Keratinocyte (primary cell): ENCODE measurements at regions not wholly inside any gene's neighbourhood (a gene's known extent, or its start where the extent isn't known, plus 50 kb on each side); places are given as distances from the start of the nearest gene placed in this dataset.

Source experiments
- DNase-seq: peaks from one replicate; pipeline ENCODE4 v3.0.0-alpha.2; 2011; ENCODE audit warnings: low read depth, missing footprints, low spot score
- FAIRE-seq: peaks from 2 replicates; lab custom pipeline; 2011; peaks lifted over from hg19 to GRCh38; lab: Jason Lieb, UNC
- H2AFZ ChIP-seq: 2 replicates; pipeline ENCODE4 v1.6.0; 2012; ENCODE audit warnings: low read length, control low read depth, inconsistent platforms; ENCODE audit not compliant: control insufficient read depth
- H3K27ac ChIP-seq: 2 replicates; pipeline ENCODE4 v1.5.1; 2011; ENCODE audit warnings: low read length; ENCODE audit not compliant: control insufficient read depth, insufficient read depth
- H3K27me3 ChIP-seq: 3 replicates; pipeline ENCODE4 v1.6.0; 2011; ENCODE audit warnings: low read length; ENCODE audit not compliant: control insufficient read depth, insufficient read depth; ENCODE audit errors: extremely low read depth
- H3K36me3 ChIP-seq, 2 experiments: 2 replicates in 1 of 2; 3 replicates in 1 of 2; pipeline ENCODE4 v1.5.1; 2011; ENCODE audit warnings: low read length in 2 of 2, mild to moderate bottlenecking in 1 of 2; ENCODE audit not compliant: control insufficient read depth in 2 of 2, insufficient read depth in 2 of 2; ENCODE audit errors: extremely low read depth in 1 of 2
- H3K4me1 ChIP-seq: 3 replicates; pipeline ENCODE4 v1.5.1; 2011; ENCODE audit warnings: low read length; ENCODE audit not compliant: control insufficient read depth, insufficient read depth; ENCODE audit errors: extremely low read depth
- H3K4me2 ChIP-seq: 3 replicates; pipeline ENCODE4 v1.6.0; 2011; ENCODE audit warnings: low read depth, low read length; ENCODE audit not compliant: control insufficient read depth, insufficient read depth; ENCODE audit errors: extremely low read depth
- H3K4me3 ChIP-seq, 3 experiments: fragments of 200-600 bp in 1 of 3; sonication (generic) in 1 of 3; 2 replicates in 2 of 3; 3 replicates in 1 of 3; pipeline ENCODE4 v1.5.1; 2011 to 2016; ENCODE audit warnings: low read length in 3 of 3, mild to moderate bottlenecking in 3 of 3, control low read depth in 2 of 3, inconsistent platforms in 1 of 3, low read depth in 1 of 3, mixed read lengths in 1 of 3, mixed run types in 1 of 3, moderate library complexity in 1 of 3; ENCODE audit not compliant: control insufficient read depth in 2 of 3, insufficient read depth in 2 of 3; ENCODE audit errors: extremely low read depth in 1 of 3
- H3K79me2 ChIP-seq: 2 replicates; pipeline ENCODE4 v1.6.0; 2012; ENCODE audit warnings: low read length; ENCODE audit not compliant: control insufficient read depth, insufficient read depth
- H3K9ac ChIP-seq: 3 replicates; pipeline ENCODE4 v1.6.0; 2011; ENCODE audit warnings: low read length; ENCODE audit not compliant: control insufficient read depth, insufficient read depth; ENCODE audit errors: extremely low read depth
- H3K9me1 ChIP-seq: 3 replicates; pipeline ENCODE4 v1.6.0; 2011; ENCODE audit warnings: low read length; ENCODE audit not compliant: control insufficient read depth, insufficient read depth; ENCODE audit errors: extremely low read depth
- H3K9me3 ChIP-seq: 2 replicates; pipeline ENCODE4 v1.5.1; 2012; ENCODE audit warnings: low read depth, low read length; ENCODE audit not compliant: control insufficient read depth
- H4K20me1 ChIP-seq: 3 replicates; pipeline ENCODE4 v1.6.0; 2011; ENCODE audit warnings: low read length; ENCODE audit not compliant: control insufficient read depth, insufficient read depth; ENCODE audit errors: extremely low read depth
- EZH2 ChIP-seq: IDR thresholded peaks from one replicate; pipeline ENCODE4 v1.6.1; 2012; ENCODE audit warnings: inconsistent platforms, mild to moderate bottlenecking, low read length, moderate library complexity
- dilution Hi-C: fragments of 300-500 bp; cut with MboI; formaldehyde crosslinking; loops from one replicate; pipeline ENCODE4 v1.7.0; 2020; ENCODE audit warnings: low sequenced_read_pairs; ENCODE audit not compliant: extremely low pct_ligation_motif_present
- TF ChIP-seq, protein P1 (sequence below), 3 experiments: IDR thresholded peaks in 1 of 3; conservative IDR thresholded peaks in 1 of 3; optimal IDR thresholded peaks in 1 of 3; 2 replicates in 2 of 3; 3 replicates in 1 of 3; pipeline versions ENCODE3 to v1.5.1; 2011; ENCODE audit warnings: low read length in 3 of 3, mild to moderate bottlenecking in 3 of 3, moderate library complexity in 2 of 3, control low read depth in 1 of 3, inconsistent platforms in 1 of 3; ENCODE audit not compliant: insufficient read depth in 2 of 3; ENCODE audit errors: extremely low read depth in 1 of 3

- no peaks in the 10 kb centered on the region for H3K79me2 ChIP-seq
- H3K9ac ChIP-seq = no peak overlapping the region
- H3K27me3 ChIP-seq = no peaks in the 10 kb centered on the region
- H3K4me1 ChIP-seq = no peaks in the 10 kb centered on the region
- H3K4me2 ChIP-seq = no peak overlapping the region
- no peak for TF ChIP-seq EZH2
- TF ChIP-seq, protein P1, sequence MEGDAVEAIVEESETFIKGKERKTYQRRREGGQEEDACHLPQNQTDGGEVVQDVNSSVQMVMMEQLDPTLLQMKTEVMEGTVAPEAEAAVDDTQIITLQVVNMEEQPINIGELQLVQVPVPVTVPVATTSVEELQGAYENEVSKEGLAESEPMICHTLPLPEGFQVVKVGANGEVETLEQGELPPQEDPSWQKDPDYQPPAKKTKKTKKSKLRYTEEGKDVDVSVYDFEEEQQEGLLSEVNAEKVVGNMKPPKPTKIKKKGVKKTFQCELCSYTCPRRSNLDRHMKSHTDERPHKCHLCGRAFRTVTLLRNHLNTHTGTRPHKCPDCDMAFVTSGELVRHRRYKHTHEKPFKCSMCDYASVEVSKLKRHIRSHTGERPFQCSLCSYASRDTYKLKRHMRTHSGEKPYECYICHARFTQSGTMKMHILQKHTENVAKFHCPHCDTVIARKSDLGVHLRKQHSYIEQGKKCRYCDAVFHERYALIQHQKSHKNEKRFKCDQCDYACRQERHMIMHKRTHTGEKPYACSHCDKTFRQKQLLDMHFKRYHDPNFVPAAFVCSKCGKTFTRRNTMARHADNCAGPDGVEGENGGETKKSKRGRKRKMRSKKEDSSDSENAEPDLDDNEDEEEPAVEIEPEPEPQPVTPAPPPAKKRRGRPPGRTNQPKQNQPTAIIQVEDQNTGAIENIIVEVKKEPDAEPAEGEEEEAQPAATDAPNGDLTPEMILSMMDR (optimal IDR thresholded peaks at IDR 0.05 in 1 of 3, IDR thresholded peaks at IDR 0.05 in 1 of 3, conservative IDR thresholded peaks at IDR 0.05 in 1 of 3; ENCODE audit: extremely low read depth in 1 of 3, insufficient read depth in 2 of 3, low read length in 3 of 3) = no peak
- H4K20me1 ChIP-seq = no peaks in the 10 kb centered on the region
- no peaks in the 10 kb centered on the region for H3K36me3 ChIP-seq
- DNase-seq (no peak), FAIRE-seq (no peak)
- peaks cover 3% of the 10 kb centered on the region for H3K9me3 ChIP-seq
- H3K9me1 ChIP-seq = no peaks in the 10 kb centered on the region
- H2AFZ ChIP-seq = no peak overlapping the region
- H3K27ac ChIP-seq = no peak overlapping the region
- dilution Hi-C loops = no loop called here
- no peak overlapping the region for H3K4me3 ChIP-seq
Observed at GRCh38 chr7:67432536-67433234, 436.1 kb downstream of the TYW1 start.

GRCh38 chr7:67435894-67436535 is 439.4 kb downstream of the TYW1 start:
- H3K9me3 ChIP-seq = peaks cover 3% of the 10 kb centered on the region
- FAIRE-seq = no peak
- H3K27ac ChIP-seq = no peak overlapping the region
- no peaks in the 10 kb centered on the region for H3K4me1 ChIP-seq
- dilution Hi-C loops = no loop called here
- TF ChIP-seq EZH2 = no peak
- TF ChIP-seq, protein P1 (optimal IDR thresholded peaks at IDR 0.05 in 1 of 3, IDR thresholded peaks at IDR 0.05 in 1 of 3, conservative IDR thresholded peaks at IDR 0.05 in 1 of 3; ENCODE audit: extremely low read depth in 1 of 3, insufficient read depth in 2 of 3, low read length in 3 of 3) = no peak
- no peak overlapping the region for H2AFZ ChIP-seq
- no peak for DNase-seq
- H3K9me1 ChIP-seq = no peaks in the 10 kb centered on the region
- no peak overlapping the region for H3K4me2 ChIP-seq
- H3K27me3 ChIP-seq = no peaks in the 10 kb centered on the region
- H3K9ac ChIP-seq = no peak overlapping the region
- no peak overlapping the region for H3K4me3 ChIP-seq
- H3K36me3 ChIP-seq = no peaks in the 10 kb centered on the region
- no peaks in the 10 kb centered on the region for H4K20me1 ChIP-seq
- no peaks in the 10 kb centered on the region for H3K79me2 ChIP-seq
